ENCODE measurements at regions not wholly inside any gene's neighbourhood (a gene's known extent, or its start where the extent isn't known, plus 50 kb on each side); places are given as distances from the start of the nearest gene placed in this dataset.

DNA sequence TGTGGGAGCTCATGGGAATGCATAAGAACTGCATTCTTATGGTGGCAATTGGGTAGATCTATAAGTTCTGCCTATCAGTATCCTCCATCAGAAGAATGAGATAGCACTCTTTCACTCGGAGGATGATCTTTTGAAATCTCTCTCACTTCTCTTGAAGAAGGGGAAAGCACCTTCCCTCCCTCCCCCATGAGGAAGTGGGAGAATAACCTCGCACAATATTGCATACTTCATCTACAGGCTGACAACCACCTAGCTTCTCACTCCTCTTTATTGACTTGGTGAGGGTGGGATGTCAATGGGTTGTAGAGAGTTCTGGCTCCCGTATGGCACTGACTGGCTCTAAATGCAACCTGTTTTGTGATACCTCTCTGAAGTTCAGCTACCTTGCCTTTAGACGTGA is 146.7 kb upstream of the SPOCK3 start:
- H3K36me3 ChIP-seq (ENCODE audit: control insufficient read depth, insufficient read depth, low read length) = no peaks in the 10 kb centered on the region
- intact Hi-C loops (cut with micrococcal nuclease; ENCODE audit: unreplicated experiment) = no loop called here
- H3K9me3 ChIP-seq = no peaks in the 10 kb centered on the region
- Mint-ChIP-seq H3K9me3 (ENCODE audit: unreplicated experiment) (no peaks in the 10 kb centered on the region), H3K27ac (ENCODE audit: unreplicated experiment) (no peak overlapping the region), H3K4me1 (ENCODE audit: low read depth, unreplicated experiment) (no peaks in the 10 kb centered on the region), H3K4me3 (ENCODE audit: unreplicated experiment) (no peak overlapping the region), H3K27me3 (ENCODE audit: insufficient read depth, unreplicated experiment) (no peaks in the 10 kb centered on the region), H3K36me3 (ENCODE audit: insufficient read depth, unreplicated experiment) (no peaks in the 10 kb centered on the region)
- no peaks in the 10 kb centered on the region for H3K4me1 ChIP-seq
- H3K27me3 ChIP-seq (replicated peaks; ENCODE audit: control insufficient read depth, insufficient read depth, low read length) = no peaks in the 10 kb centered on the region
- DNase-seq = no peak
- TF ChIP-seq, protein P1, sequence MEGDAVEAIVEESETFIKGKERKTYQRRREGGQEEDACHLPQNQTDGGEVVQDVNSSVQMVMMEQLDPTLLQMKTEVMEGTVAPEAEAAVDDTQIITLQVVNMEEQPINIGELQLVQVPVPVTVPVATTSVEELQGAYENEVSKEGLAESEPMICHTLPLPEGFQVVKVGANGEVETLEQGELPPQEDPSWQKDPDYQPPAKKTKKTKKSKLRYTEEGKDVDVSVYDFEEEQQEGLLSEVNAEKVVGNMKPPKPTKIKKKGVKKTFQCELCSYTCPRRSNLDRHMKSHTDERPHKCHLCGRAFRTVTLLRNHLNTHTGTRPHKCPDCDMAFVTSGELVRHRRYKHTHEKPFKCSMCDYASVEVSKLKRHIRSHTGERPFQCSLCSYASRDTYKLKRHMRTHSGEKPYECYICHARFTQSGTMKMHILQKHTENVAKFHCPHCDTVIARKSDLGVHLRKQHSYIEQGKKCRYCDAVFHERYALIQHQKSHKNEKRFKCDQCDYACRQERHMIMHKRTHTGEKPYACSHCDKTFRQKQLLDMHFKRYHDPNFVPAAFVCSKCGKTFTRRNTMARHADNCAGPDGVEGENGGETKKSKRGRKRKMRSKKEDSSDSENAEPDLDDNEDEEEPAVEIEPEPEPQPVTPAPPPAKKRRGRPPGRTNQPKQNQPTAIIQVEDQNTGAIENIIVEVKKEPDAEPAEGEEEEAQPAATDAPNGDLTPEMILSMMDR (IDR thresholded peaks at IDR 0.05; ENCODE audit: insufficient read depth in 1 of 2, low read depth in 1 of 2, low read length in 1 of 2, severe bottlenecking in 1 of 2, unreplicated experiment in 1 of 2) = no peak
- CTCF ChIA-PET = no interaction called here
- H3K4me3 ChIP-seq (ENCODE audit: low read depth, low read length) = no peak overlapping the region
- BruUV-seq (replicated peaks) = no TSS peak
- POLR2A ChIA-PET = no interaction called here

GRCh38 chr4:167383291-167383690 is 149.0 kb upstream of the SPOCK3 start:
- TF ChIP-seq, protein P1 (IDR thresholded peaks at IDR 0.05; ENCODE audit: insufficient read depth in 1 of 2, low read depth in 1 of 2, low read length in 1 of 2, severe bottlenecking in 1 of 2, unreplicated experiment in 1 of 2) = no peak

GRCh38 chr4:167397586-167397985 is 163.3 kb upstream of the SPOCK3 start:
- ChIA-PET POLR2A (no interaction called here), CTCF (no interaction called here)
- Histone ChIP-seq H3K4me3 (ENCODE audit: low read depth, low read length) (no peak overlapping the region), H3K36me3 (ENCODE audit: control insufficient read depth, insufficient read depth, low read length) (no peaks in the 10 kb centered on the region), H3K27me3 (replicated peaks; ENCODE audit: control insufficient read depth, insufficient read depth, low read length) (no peaks in the 10 kb centered on the region), H3K9me3 (no peaks in the 10 kb centered on the region), H3K4me1 (no peaks in the 10 kb centered on the region)
- no peaks in the 10 kb centered on the region for H3K36me3 Mint-ChIP-seq (ENCODE audit: insufficient read depth, unreplicated experiment)
- no peaks in the 10 kb centered on the region for H3K9me3 Mint-ChIP-seq (ENCODE audit: unreplicated experiment)
- H3K27me3 Mint-ChIP-seq (ENCODE audit: insufficient read depth, unreplicated experiment) = peaks cover 4% of the 10 kb centered on the region
- BruUV-seq (replicated peaks) = no TSS peak
- no peak overlapping the region for H3K4me3 Mint-ChIP-seq (ENCODE audit: unreplicated experiment)
- TF ChIP-seq, protein P1 (IDR thresholded peaks at IDR 0.05; ENCODE audit: insufficient read depth in 1 of 2, low read depth in 1 of 2, low read length in 1 of 2, severe bottlenecking in 1 of 2, unreplicated experiment in 1 of 2) = no peak
- intact Hi-C loops (cut with micrococcal nuclease; ENCODE audit: unreplicated experiment) = no loop called here
- H3K4me1 Mint-ChIP-seq (ENCODE audit: low read depth, unreplicated experiment) = no peaks in the 10 kb centered on the region
- DNase-seq = no peak
- no peak overlapping the region for H3K27ac Mint-ChIP-seq (ENCODE audit: unreplicated experiment)

More at GRCh38 chr4:167383291-167383690, 149.0 kb upstream of the SPOCK3 start:
- intact Hi-C loops (cut with micrococcal nuclease; ENCODE audit: unreplicated experiment) = no loop called here
- POLR2A ChIA-PET = no interaction called here
- H3K4me3 ChIP-seq (ENCODE audit: low read depth, low read length) = no peak overlapping the region
- Mint-ChIP-seq H3K4me1 (ENCODE audit: low read depth, unreplicated experiment) (no peaks in the 10 kb centered on the region), H3K27ac (ENCODE audit: unreplicated experiment) (no peak overlapping the region), H3K36me3 (ENCODE audit: insufficient read depth, unreplicated experiment) (no peaks in the 10 kb centered on the region), H3K9me3 (ENCODE audit: unreplicated experiment) (peaks cover 8% of the 10 kb centered on the region), H3K4me3 (ENCODE audit: unreplicated experiment) (no peak overlapping the region), H3K27me3 (ENCODE audit: insufficient read depth, unreplicated experiment) (no peaks in the 10 kb centered on the region)
- no peaks in the 10 kb centered on the region for H3K9me3 ChIP-seq
- no peaks in the 10 kb centered on the region for H3K27me3 ChIP-seq (replicated peaks; ENCODE audit: control insufficient read depth, insufficient read depth, low read length)
- H3K4me1 ChIP-seq = no peaks in the 10 kb centered on the region
- DNase-seq = no peak
- no peaks in the 10 kb centered on the region for H3K36me3 ChIP-seq (ENCODE audit: control insufficient read depth, insufficient read depth, low read length)
- no TSS peak for BruUV-seq (replicated peaks)
- CTCF ChIA-PET = no interaction called here

Measured in Caco-2 (cell line).